ENCODE measurements at regions not wholly inside any gene's neighbourhood (a gene's known extent, or its start where the extent isn't known, plus 50 kb on each side); places are given as distances from the start of the nearest gene placed in this dataset.

DNA sequence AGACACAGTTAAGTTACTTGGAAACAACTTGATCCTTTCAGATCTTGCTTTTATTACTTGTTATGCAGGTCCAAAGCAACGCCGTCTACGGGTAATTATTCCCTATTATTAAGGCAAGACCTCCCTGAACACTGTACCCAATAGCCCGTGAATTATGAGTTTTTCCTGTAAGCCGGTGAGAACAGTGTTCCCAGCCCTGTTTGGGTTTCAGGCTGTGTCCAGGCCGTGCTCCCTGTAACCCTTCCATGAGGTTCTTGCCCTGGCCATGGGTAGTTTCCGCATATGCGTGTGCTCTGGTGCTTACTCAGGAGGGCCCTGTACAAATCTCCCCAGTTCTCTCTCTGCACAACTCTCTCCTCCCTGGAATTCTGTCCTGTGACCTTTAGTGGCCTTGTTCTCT lies 65.6 kb upstream of the CNOT6 start:
- 92 to 96% methylated on average over 8 of the region's 8 CpGs for WGBS, 2 experiments (ENCODE audit: insufficient coverage in 1 of 2, insufficient read length in 1 of 2)
- TF ChIP-seq, protein P1, sequence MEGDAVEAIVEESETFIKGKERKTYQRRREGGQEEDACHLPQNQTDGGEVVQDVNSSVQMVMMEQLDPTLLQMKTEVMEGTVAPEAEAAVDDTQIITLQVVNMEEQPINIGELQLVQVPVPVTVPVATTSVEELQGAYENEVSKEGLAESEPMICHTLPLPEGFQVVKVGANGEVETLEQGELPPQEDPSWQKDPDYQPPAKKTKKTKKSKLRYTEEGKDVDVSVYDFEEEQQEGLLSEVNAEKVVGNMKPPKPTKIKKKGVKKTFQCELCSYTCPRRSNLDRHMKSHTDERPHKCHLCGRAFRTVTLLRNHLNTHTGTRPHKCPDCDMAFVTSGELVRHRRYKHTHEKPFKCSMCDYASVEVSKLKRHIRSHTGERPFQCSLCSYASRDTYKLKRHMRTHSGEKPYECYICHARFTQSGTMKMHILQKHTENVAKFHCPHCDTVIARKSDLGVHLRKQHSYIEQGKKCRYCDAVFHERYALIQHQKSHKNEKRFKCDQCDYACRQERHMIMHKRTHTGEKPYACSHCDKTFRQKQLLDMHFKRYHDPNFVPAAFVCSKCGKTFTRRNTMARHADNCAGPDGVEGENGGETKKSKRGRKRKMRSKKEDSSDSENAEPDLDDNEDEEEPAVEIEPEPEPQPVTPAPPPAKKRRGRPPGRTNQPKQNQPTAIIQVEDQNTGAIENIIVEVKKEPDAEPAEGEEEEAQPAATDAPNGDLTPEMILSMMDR (conservative IDR thresholded peaks at IDR 0.05) = no peak
- Histone ChIP-seq H3K9ac (ENCODE audit: extremely low read depth, low read length, poor library complexity, severe bottlenecking) (no peak overlapping the region), H3K4me1 (ENCODE audit: control insufficient read depth, insufficient read depth, low read length) (no peaks in the 10 kb centered on the region), H3K36me3 (ENCODE audit: control insufficient read depth, insufficient read depth, low read length) (no peaks in the 10 kb centered on the region), H3K27ac (ENCODE audit: low read depth, low read length) (no peak overlapping the region), H3K4me3 (ENCODE audit: low read length) (no peak overlapping the region), H3K9me3 (ENCODE audit: control insufficient read depth, low read length) (no peaks in the 10 kb centered on the region), H3K27me3 (ENCODE audit: control insufficient read depth, insufficient read depth, low read length, poor library complexity, severe bottlenecking) (no peaks in the 10 kb centered on the region)
- Mint-ChIP-seq H3K4me3 (no peak overlapping the region), H3K27me3 (ENCODE audit: insufficient read depth) (no peaks in the 10 kb centered on the region), H3K36me3 (ENCODE audit: low read depth) (no peaks in the 10 kb centered on the region), H3K9me3 (peaks cover 28% of the 10 kb centered on the region), H3K4me1 (no peaks in the 10 kb centered on the region), H3K27ac (no peak overlapping the region)
- no peak for DNase-seq

DNA sequence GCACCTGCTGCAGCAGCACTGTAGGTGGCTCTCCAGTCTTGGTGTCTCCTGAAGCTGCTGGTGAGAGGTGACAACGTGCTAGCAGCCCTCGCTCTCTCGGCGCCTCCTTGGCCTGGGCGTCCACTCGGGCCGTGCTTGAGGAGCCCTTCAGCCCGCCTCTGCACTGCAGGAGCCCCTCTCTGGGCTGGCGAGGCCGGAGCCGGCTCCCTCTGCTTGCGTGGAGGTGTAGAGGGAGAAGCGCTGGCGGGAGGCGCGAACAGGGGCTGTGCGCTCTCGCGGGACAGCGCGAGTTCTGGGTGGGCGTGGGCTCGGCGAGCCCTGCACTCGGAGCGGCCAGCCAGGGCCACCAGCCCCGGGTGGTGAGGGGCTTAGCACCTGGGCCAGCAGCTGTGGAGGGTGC lies 62.2 kb upstream of the CNOT6 start:
- no peaks in the 10 kb centered on the region for H3K27me3 Mint-ChIP-seq (ENCODE audit: insufficient read depth)
- Histone ChIP-seq H3K36me3 (ENCODE audit: control insufficient read depth, insufficient read depth, low read length) (no peaks in the 10 kb centered on the region), H3K27ac (ENCODE audit: low read depth, low read length) (no peak overlapping the region), H3K27me3 (ENCODE audit: control insufficient read depth, insufficient read depth, low read length, poor library complexity, severe bottlenecking) (no peaks in the 10 kb centered on the region), H3K4me1 (ENCODE audit: control insufficient read depth, insufficient read depth, low read length) (no peaks in the 10 kb centered on the region), H3K4me3 (ENCODE audit: low read length) (no peak overlapping the region), H3K9me3 (ENCODE audit: control insufficient read depth, low read length) (no peaks in the 10 kb centered on the region), H3K9ac (ENCODE audit: extremely low read depth, low read length, poor library complexity, severe bottlenecking) (no peak overlapping the region)
- peaks cover 28% of the 10 kb centered on the region for H3K9me3 Mint-ChIP-seq
- H3K36me3 Mint-ChIP-seq (ENCODE audit: low read depth) = no peaks in the 10 kb centered on the region
- no peak overlapping the region for H3K4me3 Mint-ChIP-seq
- H3K27ac Mint-ChIP-seq = no peak overlapping the region
- WGBS, 2 experiments (ENCODE audit: insufficient coverage in 1 of 2, insufficient read length in 1 of 2) = 88 to 92% methylated on average over 16 to 27 of the region's 27 CpGs
- no peaks in the 10 kb centered on the region for H3K4me1 Mint-ChIP-seq
- TF ChIP-seq, protein P1 (conservative IDR thresholded peaks at IDR 0.05) = no peak
- DNase-seq = no peak

DNA sequence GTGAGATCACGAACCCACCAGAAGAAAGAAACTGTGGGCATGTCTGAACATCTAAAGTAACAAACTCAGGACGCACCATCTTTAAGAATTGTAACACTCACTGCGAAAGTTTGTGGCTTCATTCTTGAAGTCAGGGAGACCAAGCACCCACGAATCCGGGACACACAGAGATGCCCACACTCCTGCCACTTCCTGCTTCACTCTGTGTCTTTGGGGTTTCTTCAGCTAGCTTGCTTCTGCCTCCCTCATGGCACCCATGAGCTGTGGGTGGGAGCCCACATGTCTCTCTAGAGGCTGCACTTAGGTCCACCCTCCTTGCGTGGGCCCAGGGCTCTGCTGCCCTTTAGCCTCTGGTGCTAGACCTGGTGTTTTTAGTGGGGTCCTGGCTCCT lies 61.2 kb upstream of the CNOT6 start:
- DNase-seq = no peak
- Histone ChIP-seq H3K9ac (ENCODE audit: extremely low read depth, low read length, poor library complexity, severe bottlenecking) (no peak overlapping the region), H3K36me3 (ENCODE audit: control insufficient read depth, insufficient read depth, low read length) (no peaks in the 10 kb centered on the region), H3K9me3 (ENCODE audit: control insufficient read depth, low read length) (no peaks in the 10 kb centered on the region), H3K27me3 (ENCODE audit: control insufficient read depth, insufficient read depth, low read length, poor library complexity, severe bottlenecking) (no peaks in the 10 kb centered on the region), H3K4me3 (ENCODE audit: low read length) (no peak overlapping the region), H3K27ac (ENCODE audit: low read depth, low read length) (no peak overlapping the region), H3K4me1 (ENCODE audit: control insufficient read depth, insufficient read depth, low read length) (no peaks in the 10 kb centered on the region)
- Mint-ChIP-seq H3K4me1 (no peaks in the 10 kb centered on the region), H3K27ac (no peak overlapping the region), H3K36me3 (ENCODE audit: low read depth) (no peaks in the 10 kb centered on the region), H3K9me3 (peaks cover 28% of the 10 kb centered on the region), H3K4me3 (no peak overlapping the region), H3K27me3 (ENCODE audit: insufficient read depth) (no peaks in the 10 kb centered on the region)
- WGBS, 2 experiments (ENCODE audit: insufficient coverage in 1 of 2, insufficient read length in 1 of 2) = 71 to 78% methylated on average over 6 of the region's 6 CpGs
- TF ChIP-seq, protein P1 (conservative IDR thresholded peaks at IDR 0.05) = no peak
